SK-N-MC (cell line): ENCODE measurements at regions not wholly inside any gene's neighbourhood (a gene's known extent, or its start where the extent isn't known, plus 50 kb on each side); places are given as distances from the start of the nearest gene placed in this dataset.

Experiments used
- DNase-seq: peaks from one replicate; pipeline ENCODE4 v3.0.0-alpha.2; 2011; ENCODE audit warnings: low read depth, low spot score
- H3K27ac ChIP-seq: fragments of 200-600 bp; sonication (generic); 2 replicates; pipeline ENCODE4 v1.5.1; 2016; ENCODE audit warnings: mixed run types
- H3K36me3 ChIP-seq: fragments of 200-600 bp; sonication (generic); 2 replicates; pipeline ENCODE4 v1.6.1; 2017; ENCODE audit warnings: antibody characterized with exemption, low read length, mixed read lengths; ENCODE audit not compliant: insufficient read depth
- H3K4me3 ChIP-seq: fragments of 200-600 bp; sonication (generic); 2 replicates; pipeline ENCODE4 v1.5.1; 2016
- H3K9ac ChIP-seq: fragments of 200-600 bp; sonication (generic); 2 replicates; pipeline ENCODE4 v1.8.0; 2017; ENCODE audit warnings: mixed run types, mixed read lengths; ENCODE audit not compliant: insufficient read length
- H3K9me3 ChIP-seq: fragments of 200-600 bp; sonication (generic); 2 replicates; pipeline ENCODE4 v1.6.1; 2017; ENCODE audit warnings: low read depth, mild to moderate bottlenecking, antibody characterized with exemption, low read length, moderate library complexity, mixed read lengths
- EZH2 ChIP-seq: fragments of 200-600 bp; sonication (generic); IDR thresholded peaks from one replicate; pipeline ENCODE4 v1.6.1; 2017; ENCODE audit warnings: antibody characterized with exemption
- FOXP2 ChIP-seq: optimal IDR thresholded peaks from 2 replicates; pipeline ENCODE3; 2011; ENCODE audit warnings: mild to moderate bottlenecking, moderate library complexity; ENCODE audit not compliant: insufficient read depth; ENCODE audit errors: extremely low read length, control extremely low read depth
- POLR2AphosphoS5 ChIP-seq: IDR thresholded peaks from 2 replicates; pipeline ENCODE4 v1.6.1; 2012; ENCODE audit warnings: mild to moderate bottlenecking, low read depth, low read length, borderline replicate concordance

- Histone ChIP-seq H3K9me3 (no peaks in the 10 kb centered on the region), H3K9ac (no peak overlapping the region), H3K4me3 (no peak overlapping the region), H3K27ac (no peak overlapping the region), H3K36me3 (no peaks in the 10 kb centered on the region)
- no peak for DNase-seq
- no peak for TF ChIP-seq EZH2
- no peak for TF ChIP-seq POLR2AphosphoS5
- TF ChIP-seq FOXP2 = no peak
Measured at GRCh38 chr6:120908767-120909166, 425.5 kb downstream of the TBC1D32 start.

DNA sequence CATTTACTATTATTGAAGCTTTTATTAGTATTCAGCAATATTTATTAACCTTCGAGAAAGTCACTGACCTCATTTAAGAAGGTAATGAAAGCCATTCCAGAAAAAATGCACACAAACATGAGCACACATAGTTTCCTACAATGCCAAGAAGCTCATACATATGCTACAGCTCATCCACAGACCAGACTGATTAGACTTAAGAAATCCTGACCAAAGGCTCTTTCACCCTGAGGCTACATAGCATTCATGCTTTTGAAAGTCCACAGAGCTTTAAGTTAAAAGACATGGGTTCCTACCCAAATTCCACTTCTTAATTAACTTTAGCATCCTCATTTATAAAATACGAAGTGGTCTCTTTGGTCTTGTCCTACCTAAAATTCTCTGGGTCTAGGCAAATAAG is 430.4 kb downstream of the TBC1D32 start:
- Histone ChIP-seq H3K27ac (no peak overlapping the region), H3K9ac (no peak overlapping the region), H3K4me3 (no peak overlapping the region), H3K36me3 (no peaks in the 10 kb centered on the region), H3K9me3 (no peaks in the 10 kb centered on the region)
- DNase-seq = no peak
- TF ChIP-seq POLR2AphosphoS5 (no peak), EZH2 (no peak), FOXP2 (no peak)

DNA sequence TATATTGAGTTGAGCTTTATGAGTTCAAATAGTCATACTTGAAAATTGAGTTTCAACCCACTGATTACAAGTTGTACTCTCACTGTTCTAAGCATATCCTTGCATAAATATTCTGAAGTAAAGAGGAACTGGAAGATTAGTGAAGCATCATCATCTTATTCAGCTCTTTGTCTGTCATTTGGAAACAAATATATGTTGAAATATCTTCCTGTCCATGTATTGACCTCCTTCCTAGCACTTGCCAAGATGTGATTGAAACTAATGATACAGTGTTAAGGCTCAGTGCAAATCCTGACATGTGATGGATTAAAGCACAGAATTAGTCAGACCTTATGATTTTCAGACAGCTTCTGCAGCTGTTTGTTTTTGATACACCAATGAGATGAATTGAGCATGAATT is 434.3 kb downstream of the TBC1D32 start:
- no peak for DNase-seq
- Histone ChIP-seq H3K9me3 (no peaks in the 10 kb centered on the region), H3K9ac (no peak overlapping the region), H3K27ac (no peak overlapping the region), H3K36me3 (no peaks in the 10 kb centered on the region), H3K4me3 (no peak overlapping the region)
- TF ChIP-seq POLR2AphosphoS5 (no peak), EZH2 (no peak)

DNA sequence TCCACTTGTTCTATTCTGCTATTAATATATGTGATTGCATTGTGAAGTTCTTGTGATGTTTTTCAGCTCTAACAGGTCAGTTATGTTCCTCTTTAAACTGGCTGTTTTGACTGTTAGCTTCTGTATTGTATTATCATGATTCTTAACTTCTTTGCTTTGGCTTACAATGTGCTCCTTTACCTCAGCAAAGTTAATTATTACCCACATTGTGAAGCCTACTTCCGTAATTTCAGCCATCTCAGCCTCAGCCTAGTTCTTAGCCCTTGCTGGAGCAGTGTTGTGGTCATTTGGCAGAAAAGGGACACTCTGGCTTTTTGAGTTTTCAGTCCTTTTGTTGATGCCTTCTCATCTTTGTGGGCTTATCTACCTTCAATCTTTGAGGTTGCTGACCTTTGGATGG is 440.2 kb downstream of the TBC1D32 start:
- no peak for DNase-seq
- Histone ChIP-seq H3K27ac (no peak overlapping the region), H3K36me3 (no peaks in the 10 kb centered on the region), H3K9ac (no peak overlapping the region), H3K4me3 (no peak overlapping the region), H3K9me3 (no peaks in the 10 kb centered on the region)
- TF ChIP-seq POLR2AphosphoS5 = no peak
- TF ChIP-seq EZH2 = no peak
- no peak for TF ChIP-seq FOXP2

- TF ChIP-seq EZH2 (no peak), POLR2AphosphoS5 (no peak), FOXP2 (no peak)
- H3K9me3 ChIP-seq = no peaks in the 10 kb centered on the region
- DNase-seq = no peak
- no peak overlapping the region for H3K4me3 ChIP-seq
- no peaks in the 10 kb centered on the region for H3K36me3 ChIP-seq
- no peak overlapping the region for H3K9ac ChIP-seq
- H3K27ac ChIP-seq = no peak overlapping the region
Measured at GRCh38 chr6:120876931-120877330, 457.3 kb downstream of the TBC1D32 start.

DNA sequence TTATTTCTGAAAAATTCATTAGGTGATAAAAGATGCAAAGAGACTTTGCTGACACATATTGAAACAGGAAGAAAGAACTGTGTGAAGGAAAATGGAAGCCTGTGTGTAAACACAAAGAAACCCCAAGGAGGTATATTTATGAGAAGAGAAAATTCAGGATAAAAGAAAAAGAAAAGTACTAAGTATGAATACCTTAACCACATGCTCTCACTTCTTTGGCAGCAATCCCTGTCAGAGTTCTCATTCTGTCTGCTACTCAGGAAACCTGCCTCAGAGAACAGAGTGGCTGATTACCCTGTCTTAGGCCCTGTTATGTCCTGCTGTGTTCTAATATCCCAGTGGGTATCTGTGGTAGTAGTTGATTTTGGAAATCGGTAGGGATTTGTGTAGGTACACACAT is 457.9 kb downstream of the TBC1D32 start:
- TF ChIP-seq FOXP2 (no peak), POLR2AphosphoS5 (no peak), EZH2 (no peak)
- Histone ChIP-seq H3K9ac (no peak overlapping the region), H3K9me3 (no peaks in the 10 kb centered on the region), H3K36me3 (no peaks in the 10 kb centered on the region), H3K4me3 (no peak overlapping the region), H3K27ac (no peak overlapping the region)
- DNase-seq = no peak

GRCh38 chr6:120875900-120876299 is 458.4 kb downstream of the TBC1D32 start:
- Histone ChIP-seq H3K36me3 (no peaks in the 10 kb centered on the region), H3K9me3 (no peaks in the 10 kb centered on the region), H3K9ac (no peak overlapping the region), H3K4me3 (no peak overlapping the region), H3K27ac (no peak overlapping the region)
- TF ChIP-seq EZH2 (no peak), POLR2AphosphoS5 (no peak), FOXP2 (no peak)
- DNase-seq = no peak

- H3K36me3 ChIP-seq = no peaks in the 10 kb centered on the region
- H3K4me3 ChIP-seq = no peak overlapping the region
- no peak overlapping the region for H3K9ac ChIP-seq
- TF ChIP-seq EZH2 = no peak
- no peak for TF ChIP-seq POLR2AphosphoS5
- TF ChIP-seq FOXP2 = no peak
- H3K9me3 ChIP-seq = no peaks in the 10 kb centered on the region
- no peak for DNase-seq
- no peak overlapping the region for H3K27ac ChIP-seq
Measured at GRCh38 chr6:120874422-120874821, 459.9 kb downstream of the TBC1D32 start.

- DNase-seq = no peak
- Histone ChIP-seq H3K4me3 (no peak overlapping the region), H3K9ac (no peak overlapping the region), H3K9me3 (no peaks in the 10 kb centered on the region), H3K36me3 (no peaks in the 10 kb centered on the region), H3K27ac (no peak overlapping the region)
- TF ChIP-seq POLR2AphosphoS5 (no peak), EZH2 (no peak), FOXP2 (no peak)
Measured at GRCh38 chr6:120873125-120873865, 461.0 kb downstream of the TBC1D32 start.

- DNase-seq = no peak
Measured at GRCh38 chr6:120872262-120872578, 462.1 kb downstream of the TBC1D32 start.

More at GRCh38 chr6:120872262-120872578, 462.1 kb downstream of the TBC1D32 start:
- Histone ChIP-seq H3K4me3 (no peak overlapping the region), H3K27ac (no peak overlapping the region), H3K36me3 (no peaks in the 10 kb centered on the region), H3K9me3 (no peaks in the 10 kb centered on the region), H3K9ac (no peak overlapping the region)
- TF ChIP-seq FOXP2 = no peak
- no peak for TF ChIP-seq POLR2AphosphoS5
- no peak for TF ChIP-seq EZH2
